Osteoblast (primary cell): ENCODE measurements at regions not wholly inside any gene's neighbourhood (a gene's known extent, or its start where the extent isn't known, plus 50 kb on each side); places are given as distances from the start of the nearest gene placed in this dataset.
"Not testable (repeated sequence)": the region's sequence is repeated elsewhere in the genome, so short reads cannot be mapped to it uniquely, and the experiment has no call there.

ENCODE experiments used
- DNase-seq: peaks from one replicate; pipeline ENCODE4 v3.0.0; 2011; ENCODE audit warnings: low spot score, mixed read lengths; ENCODE audit not compliant: insufficient read length; ENCODE audit errors: missing footprints
- H2AFZ ChIP-seq: 2 replicates; pipeline ENCODE4 v1.6.0; 2011; ENCODE audit warnings: mild to moderate bottlenecking, low read length
- H3K27ac ChIP-seq: 2 replicates; pipeline ENCODE4 v1.5.1; 2011; ENCODE audit warnings: mild to moderate bottlenecking, low read depth, low read length, moderate library complexity
- H3K27me3 ChIP-seq: 2 replicates; pipeline ENCODE4 v1.6.0; 2012; ENCODE audit warnings: mild to moderate bottlenecking, control low read depth, inconsistent platforms, low read length, moderate library complexity; ENCODE audit not compliant: insufficient read depth
- H3K36me3 ChIP-seq: 2 replicates; pipeline ENCODE4 v1.5.1; 2011; ENCODE audit warnings: mild to moderate bottlenecking, low read length, control low read depth, moderate library complexity; ENCODE audit not compliant: insufficient read depth
- H3K4me1 ChIP-seq: 2 replicates; pipeline ENCODE4 v1.5.1; 2011; ENCODE audit warnings: mild to moderate bottlenecking, low read length, control low read depth, moderate library complexity; ENCODE audit not compliant: insufficient read depth
- H3K4me2 ChIP-seq: 2 replicates; pipeline ENCODE4 v1.6.0; 2011; ENCODE audit warnings: mild to moderate bottlenecking, low read length; ENCODE audit not compliant: insufficient read depth
- H3K4me3 ChIP-seq: fragments of 200-600 bp; sonication (generic); 3 replicates; pipeline ENCODE4 v1.5.1; 2012; ENCODE audit warnings: mild to moderate bottlenecking, low read length, inconsistent platforms; ENCODE audit not compliant: insufficient read depth
- H3K79me2 ChIP-seq: 2 replicates; pipeline ENCODE4 v1.6.0; 2012; ENCODE audit warnings: mild to moderate bottlenecking, low read length, control low read depth, inconsistent platforms; ENCODE audit not compliant: insufficient read depth
- H3K9me3 ChIP-seq: 2 replicates; pipeline ENCODE4 v1.5.1; 2011; ENCODE audit warnings: low read depth, low read length, control low read depth
- H4K20me1 ChIP-seq: 2 replicates; pipeline ENCODE4 v1.6.0; 2012; ENCODE audit warnings: mild to moderate bottlenecking, low read length, control low read depth; ENCODE audit not compliant: insufficient read depth
- CTCF ChIP-seq: IDR thresholded peaks from 2 replicates; pipeline ENCODE4 v1.5.1; 2011; ENCODE audit warnings: mild to moderate bottlenecking, low read depth, low read length, moderate library complexity; ENCODE audit errors: extremely low read depth

GRCh38 chr21:31802331-31802730 lies 70.4 kb upstream of the SCAF4 start:
- no peak for DNase-seq
- Histone ChIP-seq H3K9me3 (no peaks in the 10 kb centered on the region), H3K4me1 (no peaks in the 10 kb centered on the region), H3K79me2 (no peaks in the 10 kb centered on the region), H3K4me3 (no peak overlapping the region), H4K20me1 (no peaks in the 10 kb centered on the region), H3K36me3 (no peaks in the 10 kb centered on the region), H2AFZ (no peak overlapping the region), H3K27ac (no peak overlapping the region), H3K4me2 (no peak overlapping the region), H3K27me3 (no peaks in the 10 kb centered on the region)
- TF ChIP-seq CTCF = no peak

- TF ChIP-seq CTCF = no peak
- H3K27me3 ChIP-seq = no peaks in the 10 kb centered on the region
- H3K79me2 ChIP-seq = no peaks in the 10 kb centered on the region
- H3K4me2 ChIP-seq = no peak overlapping the region
- H3K4me3 ChIP-seq = no peak overlapping the region
- no peaks in the 10 kb centered on the region for H4K20me1 ChIP-seq
- no peaks in the 10 kb centered on the region for H3K36me3 ChIP-seq
- no peaks in the 10 kb centered on the region for H3K4me1 ChIP-seq
- DNase-seq = no peak
- H3K27ac ChIP-seq = no peak overlapping the region
- no peaks in the 10 kb centered on the region for H3K9me3 ChIP-seq
- no peak overlapping the region for H2AFZ ChIP-seq
These were observed 69.8 kb upstream of the SCAF4 start for GRCh38 chr21:31801551-31802219.

- no peak overlapping the region for H3K27ac ChIP-seq
- no peak overlapping the region for H3K4me3 ChIP-seq
- no peaks in the 10 kb centered on the region for H3K9me3 ChIP-seq
- H4K20me1 ChIP-seq = no peaks in the 10 kb centered on the region
- no peaks in the 10 kb centered on the region for H3K36me3 ChIP-seq
- no peak for TF ChIP-seq CTCF
- no peaks in the 10 kb centered on the region for H3K27me3 ChIP-seq
- H2AFZ ChIP-seq = no peak overlapping the region
- no peaks in the 10 kb centered on the region for H3K79me2 ChIP-seq
- no peak overlapping the region for H3K4me2 ChIP-seq
- no peaks in the 10 kb centered on the region for H3K4me1 ChIP-seq
- DNase-seq = no peak
These were observed 67.2 kb upstream of the SCAF4 start for GRCh38 chr21:31798842-31799704.

GRCh38 chr21:31795992-31796391 lies 64.1 kb upstream of the SCAF4 start:
- Histone ChIP-seq H3K36me3 (no peaks in the 10 kb centered on the region), H3K9me3 (no peaks in the 10 kb centered on the region), H3K27me3 (no peaks in the 10 kb centered on the region), H3K4me1 (no peaks in the 10 kb centered on the region), H3K4me2 (no peak overlapping the region), H2AFZ (no peak overlapping the region), H3K79me2 (no peaks in the 10 kb centered on the region), H3K27ac (no peak overlapping the region), H3K4me3 (no peak overlapping the region), H4K20me1 (no peaks in the 10 kb centered on the region)
- DNase-seq = peak; percentile 62
- no peak for TF ChIP-seq CTCF

GRCh38 chr21:31790420-31790819 lies 58.5 kb upstream of the SCAF4 start:
- not testable (repeated sequence) for H3K4me1 ChIP-seq, H3K9me3 ChIP-seq, H3K4me2 ChIP-seq, H3K27ac ChIP-seq, H3K27me3 ChIP-seq, H3K4me3 ChIP-seq, H3K36me3 ChIP-seq, DNase-seq, H3K79me2 ChIP-seq, H2AFZ ChIP-seq, H4K20me1 ChIP-seq
